Chondrocyte (in vitro differentiated cells): ENCODE measurements at regions not wholly inside any gene's neighbourhood (a gene's known extent, or its start where the extent isn't known, plus 50 kb on each side); places are given as distances from the start of the nearest gene placed in this dataset.

Source experiments
- DNase-seq: peaks from one replicate; pipeline ENCODE4 v3.0.0; 2021; ENCODE audit warnings: mixed read lengths, low spot score
- H3K27ac Mint-ChIP-seq: one replicate; pipeline ENCODE4 v1.8.0; 2021; ENCODE audit warnings: mild to moderate bottlenecking, moderate library complexity, mixed read lengths; ENCODE audit not compliant: unreplicated experiment
- H3K27me3 Mint-ChIP-seq: 2 replicates; pipeline ENCODE4 v1.8.0; 2021; ENCODE audit warnings: low read depth, mixed read lengths
- H3K36me3 Mint-ChIP-seq: 2 replicates; pipeline ENCODE4 v1.8.0; 2021; ENCODE audit warnings: low read depth, mixed read lengths
- H3K4me1 Mint-ChIP-seq: 2 replicates; pipeline ENCODE4 v1.8.0; 2021; ENCODE audit warnings: low read depth, mild to moderate bottlenecking, mixed read lengths
- H3K4me3 Mint-ChIP-seq: one replicate; pipeline ENCODE4 v1.8.0; 2021; ENCODE audit warnings: mild to moderate bottlenecking, moderate library complexity, mixed read lengths; ENCODE audit not compliant: unreplicated experiment
- H3K9me3 Mint-ChIP-seq: 2 replicates; pipeline ENCODE4 v1.8.0; 2021; ENCODE audit warnings: low read depth, mixed read lengths
- TF ChIP-seq, protein P1 (sequence below): fragments of 200-600 bp; sonication (generic); IDR thresholded peaks from 2 replicates; pipeline ENCODE4 v1.5.0; 2021; ENCODE audit warnings: antibody characterized with exemption, mild to moderate bottlenecking, moderate library complexity

DNA sequence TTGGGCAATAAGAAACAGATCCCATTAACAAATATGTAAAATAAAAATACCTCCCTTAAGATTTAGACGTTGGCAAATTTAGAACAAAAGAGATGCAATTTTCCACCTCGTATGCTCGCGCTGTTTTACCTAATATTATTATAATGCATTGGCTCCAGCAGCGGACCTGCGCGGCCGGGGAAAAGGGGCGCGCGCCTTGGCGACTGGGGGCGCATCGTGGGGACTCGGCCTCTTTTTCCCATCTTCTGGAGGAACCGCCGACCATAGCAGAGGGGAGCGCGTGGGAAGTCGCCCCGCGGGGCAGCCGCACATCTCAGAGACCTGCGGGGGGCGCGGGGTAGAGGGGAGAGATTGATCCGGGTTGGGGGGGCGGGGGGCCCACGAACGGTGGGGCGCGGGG, 139.4 kb upstream of the MKI67 start:
- TF ChIP-seq, protein P1, sequence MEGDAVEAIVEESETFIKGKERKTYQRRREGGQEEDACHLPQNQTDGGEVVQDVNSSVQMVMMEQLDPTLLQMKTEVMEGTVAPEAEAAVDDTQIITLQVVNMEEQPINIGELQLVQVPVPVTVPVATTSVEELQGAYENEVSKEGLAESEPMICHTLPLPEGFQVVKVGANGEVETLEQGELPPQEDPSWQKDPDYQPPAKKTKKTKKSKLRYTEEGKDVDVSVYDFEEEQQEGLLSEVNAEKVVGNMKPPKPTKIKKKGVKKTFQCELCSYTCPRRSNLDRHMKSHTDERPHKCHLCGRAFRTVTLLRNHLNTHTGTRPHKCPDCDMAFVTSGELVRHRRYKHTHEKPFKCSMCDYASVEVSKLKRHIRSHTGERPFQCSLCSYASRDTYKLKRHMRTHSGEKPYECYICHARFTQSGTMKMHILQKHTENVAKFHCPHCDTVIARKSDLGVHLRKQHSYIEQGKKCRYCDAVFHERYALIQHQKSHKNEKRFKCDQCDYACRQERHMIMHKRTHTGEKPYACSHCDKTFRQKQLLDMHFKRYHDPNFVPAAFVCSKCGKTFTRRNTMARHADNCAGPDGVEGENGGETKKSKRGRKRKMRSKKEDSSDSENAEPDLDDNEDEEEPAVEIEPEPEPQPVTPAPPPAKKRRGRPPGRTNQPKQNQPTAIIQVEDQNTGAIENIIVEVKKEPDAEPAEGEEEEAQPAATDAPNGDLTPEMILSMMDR, result no peak
- H3K27ac Mint-ChIP-seq, result no peak overlapping the region
- H3K9me3 Mint-ChIP-seq, result no peaks in the 10 kb centered on the region
- DNase-seq, result no peak
- peaks cover 30% of the 10 kb centered on the region for H3K27me3 Mint-ChIP-seq
- H3K4me1 Mint-ChIP-seq, result no peaks in the 10 kb centered on the region
- H3K4me3 Mint-ChIP-seq, result no peak overlapping the region
- H3K36me3 Mint-ChIP-seq, result no peaks in the 10 kb centered on the region

DNA sequence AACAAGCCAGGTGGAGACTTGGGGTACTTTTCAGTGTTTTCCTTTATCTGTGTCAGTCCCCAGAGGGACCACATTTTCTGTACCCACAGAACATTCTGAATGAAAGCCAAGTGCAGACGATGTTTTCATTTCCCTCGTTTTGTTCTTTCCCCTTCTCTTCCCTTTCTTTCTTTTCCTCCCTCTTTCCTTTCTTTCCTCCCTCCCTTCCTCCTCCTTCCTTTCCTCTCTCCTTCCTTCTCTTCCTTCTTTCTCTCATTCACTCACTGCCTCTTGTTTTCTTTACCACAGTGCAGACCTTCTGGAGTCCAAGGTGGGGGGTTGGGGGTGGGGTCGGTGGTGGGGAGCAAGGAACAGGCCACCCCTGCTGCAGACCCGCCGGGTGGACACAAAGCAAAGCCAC, 141.4 kb upstream of the MKI67 start:
- no peak for DNase-seq
- TF ChIP-seq, protein P1, result no peak
- H3K27ac Mint-ChIP-seq, result no peak overlapping the region
- no peaks in the 10 kb centered on the region for H3K36me3 Mint-ChIP-seq
- peaks cover 29% of the 10 kb centered on the region for H3K27me3 Mint-ChIP-seq
- no peak overlapping the region for H3K4me3 Mint-ChIP-seq
- no peaks in the 10 kb centered on the region for H3K9me3 Mint-ChIP-seq
- H3K4me1 Mint-ChIP-seq, result no peaks in the 10 kb centered on the region

DNA sequence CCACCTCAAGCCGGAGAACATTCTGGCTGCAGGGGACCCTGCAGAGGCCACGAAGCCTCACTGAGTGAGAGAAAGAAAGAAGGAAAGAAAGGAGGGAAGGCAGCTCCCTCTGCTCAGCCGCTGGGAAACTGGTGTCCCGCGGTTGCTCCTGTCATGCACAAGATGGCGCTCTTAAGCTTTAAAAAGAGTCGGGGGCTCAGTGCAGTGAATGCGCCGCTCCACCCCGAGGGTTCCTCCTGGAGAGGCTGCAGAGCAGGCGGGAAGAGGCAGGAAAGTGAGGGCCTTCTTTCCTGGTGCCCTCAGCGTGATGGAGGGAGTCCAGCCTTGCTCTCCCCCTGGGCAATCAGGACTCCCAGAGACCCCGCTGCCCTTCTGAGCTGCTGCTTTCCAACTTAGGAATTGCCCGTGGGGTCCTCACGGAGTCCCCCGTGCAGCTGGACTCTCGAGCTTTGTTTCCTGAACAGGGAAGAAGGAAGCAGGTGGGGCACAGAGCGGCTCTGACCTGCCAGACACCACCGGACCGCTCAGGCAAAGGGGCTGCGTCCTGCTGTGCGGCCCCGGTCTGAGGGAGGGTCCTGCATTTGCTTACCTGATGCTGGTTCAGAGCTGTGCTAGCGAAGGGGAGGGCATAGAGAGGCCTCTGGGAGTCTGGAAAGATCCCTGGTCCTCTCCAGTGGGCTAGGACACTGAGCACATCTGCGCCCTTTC, 141.9 kb upstream of the MKI67 start:
- Mint-ChIP-seq H3K27me3 (peaks cover 30% of the 10 kb centered on the region), H3K4me1 (no peaks in the 10 kb centered on the region), H3K27ac (no peak overlapping the region), H3K9me3 (no peaks in the 10 kb centered on the region), H3K4me3 (no peak overlapping the region), H3K36me3 (no peaks in the 10 kb centered on the region)
- no peak for DNase-seq
- TF ChIP-seq, protein P1, result peak; percentile 81

DNA sequence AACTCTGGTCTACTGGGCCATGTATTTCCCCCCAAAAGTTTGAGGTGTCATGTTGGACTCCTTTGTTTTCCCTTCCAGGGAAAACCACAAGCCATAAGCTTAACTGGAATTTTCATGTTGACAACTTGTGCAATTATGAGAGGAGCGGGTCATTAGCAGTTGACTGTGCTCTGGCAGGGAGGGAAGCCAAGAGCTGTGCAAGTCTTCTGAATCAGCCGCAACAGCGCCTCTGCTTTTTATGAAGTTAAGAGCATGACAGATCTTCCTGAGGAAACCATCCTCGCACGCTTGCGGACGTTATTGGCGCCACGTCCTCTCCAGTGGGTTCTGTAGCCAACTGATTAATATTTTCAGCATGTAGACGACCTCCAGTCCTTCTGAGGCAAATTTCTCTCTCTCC, 148.7 kb upstream of the MKI67 start:
- Mint-ChIP-seq H3K4me1 (no peaks in the 10 kb centered on the region), H3K27me3 (peaks cover 32% of the 10 kb centered on the region), H3K9me3 (no peaks in the 10 kb centered on the region), H3K27ac (no peak overlapping the region), H3K4me3 (no peak overlapping the region), H3K36me3 (no peaks in the 10 kb centered on the region)
- TF ChIP-seq, protein P1, result no peak
- DNase-seq, result no peak

DNA sequence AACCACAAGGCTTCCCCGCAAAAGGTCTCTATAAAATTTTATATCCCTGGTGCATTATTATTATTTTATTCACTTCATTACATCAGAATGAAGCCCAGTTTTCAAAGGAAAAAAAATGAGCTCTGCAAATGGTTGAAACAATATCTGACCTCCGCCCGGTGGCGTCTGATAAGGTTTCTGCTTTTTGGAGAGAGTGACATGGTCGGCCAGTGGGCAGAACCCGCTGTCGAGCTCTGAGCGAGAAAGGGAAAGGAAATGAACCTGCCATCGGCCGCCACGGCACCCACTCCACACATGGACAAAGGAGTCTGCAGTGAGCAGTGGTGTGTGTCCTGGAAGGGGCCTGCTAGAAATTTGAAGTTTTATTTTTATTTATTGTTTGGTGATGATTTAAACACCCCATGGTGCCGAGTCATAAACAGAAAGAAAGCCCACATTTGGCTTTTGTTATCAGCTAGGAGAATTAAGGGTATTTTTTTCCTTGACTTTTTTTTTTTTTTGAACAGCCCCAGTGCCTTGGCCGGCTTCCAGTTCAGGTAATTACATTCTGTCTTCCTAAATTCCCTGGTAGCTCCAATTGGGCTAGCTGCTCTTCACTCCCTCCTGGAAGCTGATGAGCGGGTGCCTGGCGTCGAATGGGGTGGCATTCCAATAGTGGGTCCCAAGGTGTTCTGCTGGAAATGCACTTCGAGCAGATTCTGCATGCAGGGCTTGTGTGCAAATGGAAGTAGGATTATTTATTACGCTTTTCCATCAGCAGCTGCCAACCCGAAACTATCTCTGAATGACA, 149.4 kb upstream of the MKI67 start:
- Mint-ChIP-seq H3K27me3 (peaks cover 32% of the 10 kb centered on the region), H3K27ac (no peak overlapping the region), H3K36me3 (no peaks in the 10 kb centered on the region), H3K9me3 (no peaks in the 10 kb centered on the region), H3K4me1 (no peaks in the 10 kb centered on the region), H3K4me3 (no peak overlapping the region)
- TF ChIP-seq, protein P1, result no peak
- DNase-seq, result no peak
